Mesenchymal stem cell (in vitro differentiated cells and primary cell): ENCODE measurements at regions not wholly inside any gene's neighbourhood (a gene's known extent, or its start where the extent isn't known, plus 50 kb on each side); places are given as distances from the start of the nearest gene placed in this dataset.

Experiments
- DNase-seq: peaks from one replicate; pipeline ENCODE4 v3.0.0-alpha.2; 2013
- H2AFZ ChIP-seq: one replicate; pipeline ENCODE4 v1.6.1; 2013; ENCODE audit warnings: low read depth, mild to moderate bottlenecking, control low read depth, inconsistent platforms, low read length, moderate library complexity
- H2AK5ac ChIP-seq: 2 replicates; pipeline ENCODE4 v1.6.1; 2013; ENCODE audit warnings: low read length, moderate library complexity, mild to moderate bottlenecking, inconsistent platforms; ENCODE audit not compliant: severe bottlenecking
- H2BK120ac ChIP-seq: one replicate; pipeline ENCODE4 v1.6.1; 2013; ENCODE audit warnings: low read depth, mild to moderate bottlenecking, inconsistent platforms, low read length, moderate library complexity
- H2BK12ac ChIP-seq, 2 experiments: one replicate each; pipeline ENCODE4 v1.6.1; 2013; ENCODE audit warnings: inconsistent platforms in 2 of 2, low read length in 2 of 2, mild to moderate bottlenecking in 2 of 2, moderate library complexity in 2 of 2, control low read depth in 1 of 2
- H2BK15ac ChIP-seq: one replicate; pipeline ENCODE4 v1.6.1; 2013; ENCODE audit warnings: mild to moderate bottlenecking, low read depth, inconsistent platforms; ENCODE audit not compliant: poor library complexity, severe bottlenecking
- H2BK5ac ChIP-seq: 2 replicates; pipeline ENCODE4 v1.6.1; 2013; ENCODE audit warnings: low read depth, mild to moderate bottlenecking, low read length, control low read depth, inconsistent platforms; ENCODE audit not compliant: poor library complexity, severe bottlenecking
- H3K14ac ChIP-seq, 2 experiments: one replicate each; pipeline ENCODE4 v1.6.1; 2013; ENCODE audit warnings: inconsistent platforms in 2 of 2, low read length in 2 of 2, control low read depth in 1 of 2, mild to moderate bottlenecking in 1 of 2, moderate library complexity in 1 of 2
- H3K18ac ChIP-seq, 2 experiments: one replicate each; pipeline ENCODE4 v1.6.1; 2013; ENCODE audit warnings: inconsistent platforms in 2 of 2, low read length in 2 of 2, control low read depth in 1 of 2, low read depth in 1 of 2, mild to moderate bottlenecking in 1 of 2
- H3K23ac ChIP-seq, 2 experiments: one replicate each; pipeline ENCODE4 v1.6.1; 2013; ENCODE audit warnings: inconsistent platforms in 2 of 2, low read length in 2 of 2, mild to moderate bottlenecking in 2 of 2, moderate library complexity in 2 of 2, control low read depth in 1 of 2
- H3K27ac ChIP-seq: 2 replicates; pipeline ENCODE4 v1.5.1; 2013; ENCODE audit warnings: mild to moderate bottlenecking, moderate library complexity, low read length, control low read depth, inconsistent platforms; ENCODE audit not compliant: poor library complexity, severe bottlenecking
- H3K27me3 ChIP-seq, 2 experiments: 2 replicates each; pipeline versions ENCODE4 v1.6.1 to v1.7.0; 2013; ENCODE audit warnings: low read length in 2 of 2, mild to moderate bottlenecking in 2 of 2, moderate library complexity in 2 of 2, control low read depth in 1 of 2, inconsistent platforms in 1 of 2; ENCODE audit not compliant: control insufficient read depth in 1 of 2, insufficient read depth in 1 of 2
- H3K36me3 ChIP-seq, 2 experiments: 2 replicates each; pipeline versions ENCODE4 v1.6.1 to v1.7.0; 2013; ENCODE audit warnings: low read length in 2 of 2, control low read depth in 1 of 2, inconsistent platforms in 1 of 2, low read depth in 1 of 2, mild to moderate bottlenecking in 1 of 2; ENCODE audit not compliant: insufficient read depth in 2 of 2, control insufficient read depth in 1 of 2
- H3K4ac ChIP-seq, 2 experiments: one replicate each; pipeline ENCODE4 v1.6.1; 2013; ENCODE audit warnings: inconsistent platforms in 2 of 2, low read length in 2 of 2, mild to moderate bottlenecking in 2 of 2, moderate library complexity in 2 of 2, control low read depth in 1 of 2, low read depth in 1 of 2
- H3K4me1 ChIP-seq: 2 replicates; pipeline ENCODE4 v1.6.1; 2013; ENCODE audit warnings: low read depth, low read length, control low read depth; ENCODE audit not compliant: control insufficient read depth, insufficient read depth
- H3K4me2 ChIP-seq: 2 replicates; pipeline ENCODE4 v1.6.1; 2013; ENCODE audit warnings: low read length, mild to moderate bottlenecking, inconsistent platforms; ENCODE audit not compliant: poor library complexity, severe bottlenecking
- H3K4me3 ChIP-seq, 2 experiments: 2 replicates each; pipeline versions ENCODE4 v1.5.1 to v1.7.0; 2013; ENCODE audit warnings: low read length in 2 of 2, mild to moderate bottlenecking in 2 of 2, control low read depth in 1 of 2, low read depth in 1 of 2; ENCODE audit not compliant: insufficient read depth in 1 of 2
- H3K79me1 ChIP-seq: replicated peaks from 2 replicates; pipeline ENCODE4 v1.6.1; 2013; ENCODE audit warnings: mild to moderate bottlenecking, control low read depth, low read length, inconsistent platforms; ENCODE audit not compliant: poor library complexity, severe bottlenecking
- H3K9ac ChIP-seq: 2 replicates; pipeline ENCODE4 v1.7.0; 2013; ENCODE audit warnings: mild to moderate bottlenecking, low read length, moderate library complexity
- H3K9me3 ChIP-seq: 2 replicates; pipeline ENCODE4 v1.7.0; 2013; ENCODE audit warnings: mild to moderate bottlenecking, low read length; ENCODE audit not compliant: control insufficient read depth
- H4K8ac ChIP-seq: one replicate; pipeline ENCODE4 v1.6.1; 2013; ENCODE audit warnings: inconsistent platforms, mild to moderate bottlenecking, low read length, moderate library complexity
- H4K91ac ChIP-seq: one replicate; pipeline ENCODE4 v1.6.1; 2013; ENCODE audit warnings: mild to moderate bottlenecking, low read length, inconsistent platforms
- WGBS: methylation state at CpG from one replicate; pipeline ENCODE4 v1.1.7; 2013; ENCODE audit warnings: mixed read lengths; 5-methylcytosine and 5-hydroxymethylcytosine counted together

- H2BK120ac ChIP-seq, result no peak overlapping the region
- no peak overlapping the region for H2AK5ac ChIP-seq
Observed at GRCh38 chr10:111835574-111835973, 348.0 kb downstream of the GPAM start.

GRCh38 chr10:111836064-111836463 is 347.5 kb downstream of the GPAM start:
- no peak overlapping the region for H4K91ac ChIP-seq
- H3K36me3 ChIP-seq, result no peaks in the 10 kb centered on the region
- no peak overlapping the region for H3K4me2 ChIP-seq
- no peaks in the 10 kb centered on the region for H3K27me3 ChIP-seq
- no peaks in the 10 kb centered on the region for H3K79me1 ChIP-seq
- no peaks in the 10 kb centered on the region for H3K4me1 ChIP-seq
- H3K14ac ChIP-seq, result no peak overlapping the region
- H3K23ac ChIP-seq, result no peak overlapping the region
- 82% methylated on average over 1 of the region's 1 CpG for WGBS
- H2BK12ac ChIP-seq, result no peak overlapping the region
- H2BK15ac ChIP-seq, result no peak overlapping the region
- DNase-seq, result no peak
- H2AK5ac ChIP-seq, result no peak overlapping the region
- no peak overlapping the region for H3K4ac ChIP-seq
- no peak overlapping the region for H3K18ac ChIP-seq
- H2BK5ac ChIP-seq, result no peak overlapping the region
- no peaks in the 10 kb centered on the region for H3K9me3 ChIP-seq
- no peak overlapping the region for H3K27ac ChIP-seq
- H3K4me3 ChIP-seq, result no peak overlapping the region
- no peak overlapping the region for H4K8ac ChIP-seq
- peak overlapping the region; percentile 75 for H3K9ac ChIP-seq
- H2AFZ ChIP-seq, result no peak overlapping the region
- H2BK120ac ChIP-seq, result no peak overlapping the region

More at GRCh38 chr10:111835574-111835973, 348.0 kb downstream of the GPAM start:
- H3K27ac ChIP-seq, result peak overlapping the region; percentile 46
- no peak overlapping the region for H2BK12ac ChIP-seq
- H3K36me3 ChIP-seq, result no peaks in the 10 kb centered on the region
- H2BK5ac ChIP-seq, result no peak overlapping the region
- 89% methylated on average over 8 of the region's 8 CpGs for WGBS
- H3K4me2 ChIP-seq, result peak overlapping the region; percentile 27
- no peaks in the 10 kb centered on the region for H3K79me1 ChIP-seq
- H3K23ac ChIP-seq, result no peak overlapping the region
- H3K27me3 ChIP-seq, result no peaks in the 10 kb centered on the region
- H4K8ac ChIP-seq, result no peak overlapping the region
- no peak overlapping the region for H4K91ac ChIP-seq
- H2AFZ ChIP-seq, result no peak overlapping the region
- peak overlapping the region; percentile 75 for H3K9ac ChIP-seq
- H3K9me3 ChIP-seq, result no peaks in the 10 kb centered on the region
- H3K4me3 ChIP-seq, result peak overlapping the region in 1 of 2 experiments; percentile 44
- H3K4me1 ChIP-seq, result no peaks in the 10 kb centered on the region
- no peak overlapping the region for H3K4ac ChIP-seq
- no peak overlapping the region for H2BK15ac ChIP-seq
- H3K14ac ChIP-seq, result no peak overlapping the region
- no peak for DNase-seq
- H3K18ac ChIP-seq, result no peak overlapping the region

- Histone ChIP-seq H3K27me3 (no peaks in the 10 kb centered on the region), H3K9ac (no peak overlapping the region), H2BK12ac (no peak overlapping the region), H3K23ac (no peak overlapping the region), H3K36me3 (no peaks in the 10 kb centered on the region), H2BK5ac (no peak overlapping the region), H2AK5ac (no peak overlapping the region), H3K9me3 (no peaks in the 10 kb centered on the region), H3K27ac (no peak overlapping the region), H4K8ac (no peak overlapping the region), H4K91ac (no peak overlapping the region), H3K18ac (no peak overlapping the region), H3K4ac (no peak overlapping the region), H3K14ac (no peak overlapping the region), H3K4me1 (no peaks in the 10 kb centered on the region), H3K79me1 (no peaks in the 10 kb centered on the region), H2AFZ (no peak overlapping the region), H3K4me2 (no peak overlapping the region), H2BK15ac (no peak overlapping the region), H2BK120ac (no peak overlapping the region), H3K4me3 (no peak overlapping the region)
- 100% methylated on average over 1 of the region's 2 CpGs for WGBS
- peak; percentile 1 for DNase-seq
Observed at GRCh38 chr10:111836571-111836970, 347.0 kb downstream of the GPAM start.

GRCh38 chr10:111837086-111837485 is 346.5 kb downstream of the GPAM start:
- no peaks in the 10 kb centered on the region for H3K4me1 ChIP-seq
- no peak overlapping the region for H3K14ac ChIP-seq
- H3K27me3 ChIP-seq, result no peaks in the 10 kb centered on the region
- no peaks in the 10 kb centered on the region for H3K9me3 ChIP-seq
- no peak overlapping the region for H4K91ac ChIP-seq
- H3K4ac ChIP-seq, result no peak overlapping the region
- H3K23ac ChIP-seq, result no peak overlapping the region
- DNase-seq, result no peak
- H4K8ac ChIP-seq, result no peak overlapping the region
- no peak overlapping the region for H3K4me2 ChIP-seq
- 65% methylated on average over 2 of the region's 2 CpGs for WGBS
- H2BK12ac ChIP-seq, result no peak overlapping the region
- no peak overlapping the region for H3K27ac ChIP-seq
- no peak overlapping the region for H2BK15ac ChIP-seq
- no peak overlapping the region for H3K9ac ChIP-seq
- H3K36me3 ChIP-seq, result no peaks in the 10 kb centered on the region
- H2BK120ac ChIP-seq, result no peak overlapping the region
- no peaks in the 10 kb centered on the region for H3K79me1 ChIP-seq
- no peak overlapping the region for H2BK5ac ChIP-seq
- H3K18ac ChIP-seq, result no peak overlapping the region
- no peak overlapping the region for H2AFZ ChIP-seq
- H2AK5ac ChIP-seq, result no peak overlapping the region
- H3K4me3 ChIP-seq, result no peak overlapping the region
